NCI-H146 treated with DMSO at 0.1 percent for 48 hours (cell line): ENCODE measurements at regions not wholly inside any gene's neighbourhood (a gene's known extent, or its start where the extent isn't known, plus 50 kb on each side); places are given as distances from the start of the nearest gene placed in this dataset.

Experiments
- DNase-seq: peaks from one replicate; lab custom pipeline; 2025; ENCODE audit not compliant: unreplicated experiment; lab: John Stamatoyannopoulos, UW

DNA sequence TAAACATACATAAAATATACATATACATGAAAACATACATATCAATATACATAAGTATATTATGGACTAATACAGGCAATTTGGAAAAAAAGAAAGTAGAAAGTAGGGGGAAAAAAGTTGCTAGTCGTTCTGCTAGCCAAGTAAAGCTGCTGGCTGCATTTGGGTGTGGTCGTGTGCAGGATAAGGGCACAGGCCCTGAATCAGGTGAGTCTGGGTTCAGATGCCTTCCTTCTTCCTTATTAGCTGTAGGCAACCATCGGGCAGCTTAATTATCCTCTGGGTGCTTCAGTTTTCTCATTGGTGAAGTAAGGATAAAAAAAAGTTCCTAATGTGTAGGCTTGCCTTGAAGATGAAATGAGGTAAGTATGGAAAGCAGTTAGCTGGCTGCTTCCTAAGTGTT lies 59.2 kb upstream of the SPRY4 start:
- no peak for DNase-seq

DNA sequence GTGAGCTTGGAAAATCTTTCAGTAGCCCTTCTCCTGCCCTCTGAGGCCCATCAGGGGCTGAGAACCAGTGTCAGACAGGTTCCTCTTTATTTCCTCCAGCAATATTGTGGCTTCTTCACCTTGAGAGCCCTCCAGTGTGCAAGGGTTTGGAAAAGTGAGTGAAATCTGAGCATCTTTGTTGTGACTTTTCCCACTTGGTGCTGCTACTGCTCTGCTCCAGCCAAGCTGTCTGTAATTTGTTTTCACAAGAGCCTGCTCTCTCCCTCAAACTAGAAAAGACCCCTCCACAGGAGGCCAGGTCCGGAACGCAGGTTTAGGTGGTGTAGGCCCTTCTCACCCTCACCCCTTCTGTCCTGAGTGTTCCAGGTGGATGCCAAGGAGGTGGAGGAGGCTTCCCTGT lies 57.4 kb upstream of the SPRY4 start:
- no peak for DNase-seq

DNA sequence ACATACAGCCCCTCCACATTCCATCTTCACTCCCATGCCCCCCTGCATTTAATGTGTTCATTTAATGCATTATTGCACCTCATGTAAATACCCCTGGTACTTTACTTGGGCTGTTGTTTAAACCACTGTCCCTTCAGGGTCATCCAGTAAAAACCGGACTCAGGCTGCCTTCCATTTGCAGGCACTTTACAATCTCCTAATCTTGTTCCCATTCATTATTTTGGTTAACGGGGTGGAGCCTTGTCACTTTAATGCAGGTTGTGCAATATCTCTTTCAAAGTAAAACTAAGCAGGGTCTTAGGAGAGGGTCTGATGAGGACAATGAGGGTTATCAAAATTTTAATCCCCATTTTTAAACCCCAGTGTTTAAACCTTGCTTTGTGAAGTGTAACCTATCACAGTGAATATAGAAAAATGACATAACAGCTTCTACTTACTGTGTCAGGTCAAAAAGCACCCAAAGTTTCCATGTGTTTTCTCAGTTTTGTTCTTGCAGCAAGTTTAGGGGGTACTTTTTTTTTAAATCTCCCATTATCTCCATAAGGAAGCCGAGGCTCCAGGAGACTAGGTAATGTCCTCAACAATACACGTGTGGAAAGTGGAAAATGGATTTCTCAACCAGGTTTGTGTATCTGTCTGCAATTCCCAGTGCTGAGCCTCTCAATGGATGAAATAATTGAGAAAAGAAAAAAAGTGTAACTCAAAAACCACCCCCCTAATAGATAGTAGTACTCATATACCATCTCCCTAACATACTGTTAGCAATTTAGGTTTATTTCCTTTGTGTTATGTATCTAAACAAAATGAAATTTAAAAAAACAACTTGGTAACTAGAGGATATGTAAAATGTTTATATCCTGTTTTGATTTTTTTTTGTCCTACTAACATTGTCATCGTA lies 54.2 kb upstream of the SPRY4 start:
- no peak for DNase-seq

DNA sequence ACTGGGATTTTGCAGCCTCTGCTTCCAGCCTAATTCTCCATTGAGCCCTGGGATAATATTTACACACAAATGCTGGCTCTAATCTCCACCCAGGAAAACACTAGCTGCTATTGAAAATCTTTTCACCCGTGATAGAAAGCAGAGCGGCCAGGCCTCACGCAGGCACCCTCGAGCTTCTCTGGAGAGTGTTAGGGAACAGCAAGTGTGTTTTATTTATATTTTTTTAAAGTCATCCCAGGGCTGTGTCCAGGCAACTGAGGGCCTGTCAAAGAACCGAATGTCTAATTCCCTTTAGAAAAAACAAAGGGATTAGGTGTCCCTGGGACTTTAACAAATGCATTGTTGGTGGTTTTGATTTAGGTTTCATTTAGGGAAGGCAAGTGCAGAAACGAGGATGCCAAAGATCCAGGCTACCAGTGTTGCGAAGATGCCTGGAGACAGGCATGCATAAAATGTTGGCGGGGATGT lies 51.2 kb upstream of the SPRY4 start:
- no peak for DNase-seq
